Myocyte (in vitro differentiated cells): ENCODE measurements at regions not wholly inside any gene's neighbourhood (a gene's known extent, or its start where the extent isn't known, plus 50 kb on each side); places are given as distances from the start of the nearest gene placed in this dataset.

Experiments used
- DNase-seq: peaks from one replicate; pipeline ENCODE4 v3.0.0-alpha.2; 2012; ENCODE audit warnings: low read depth

DNA sequence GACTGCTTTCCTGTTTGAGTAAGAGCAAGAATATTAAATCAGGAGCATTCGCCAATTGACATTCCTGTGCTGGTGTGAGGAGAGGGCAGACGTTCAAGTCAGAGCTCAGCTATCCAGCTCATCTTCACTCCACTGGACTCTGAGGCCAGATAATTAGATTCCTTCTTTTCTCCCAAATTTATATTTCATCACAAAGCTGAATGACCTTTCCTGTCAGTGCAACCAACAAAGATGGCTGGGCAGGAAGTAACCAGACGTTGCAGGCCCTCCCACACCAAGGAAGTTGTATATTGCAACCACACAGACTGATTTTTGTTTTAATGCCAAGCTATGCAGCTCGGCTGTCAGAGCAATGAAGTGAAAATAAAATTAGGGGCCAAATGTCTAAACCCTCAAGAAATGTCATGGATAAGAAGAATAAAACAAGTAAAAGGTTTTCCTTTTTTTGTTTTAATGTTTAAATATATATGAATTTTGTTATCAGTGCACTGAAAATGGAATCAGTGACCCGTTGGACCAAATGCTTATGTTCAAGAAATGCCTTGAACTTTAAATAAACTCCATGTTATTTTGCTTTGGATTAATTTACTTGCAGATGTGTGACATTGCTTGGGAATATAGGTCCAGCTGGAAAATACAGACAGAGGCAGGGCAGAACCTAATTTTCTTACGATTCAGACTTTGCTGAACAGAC lies 578.9 kb upstream of the FAT1 start:
- DNase-seq, result no peak

DNA sequence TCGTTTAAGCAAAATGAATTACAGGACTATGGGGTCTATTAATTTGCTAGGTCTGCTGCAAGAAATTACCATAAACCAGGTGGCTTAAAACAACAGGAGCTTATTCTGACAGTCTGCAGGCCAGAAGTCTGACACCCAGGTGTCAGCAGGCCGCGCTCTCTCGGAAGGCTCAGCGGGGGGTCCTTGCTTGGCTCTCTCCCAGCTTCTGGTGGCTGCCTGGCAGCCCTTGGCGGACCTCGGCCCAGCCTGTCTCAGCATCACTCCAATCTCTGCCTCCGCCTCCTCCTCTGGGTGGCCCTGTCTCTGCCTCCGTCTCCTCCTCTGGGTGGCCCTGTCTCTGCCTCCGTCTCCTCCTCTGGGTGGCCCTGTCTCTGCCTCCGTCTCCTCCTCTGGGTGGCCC lies 580.5 kb upstream of the FAT1 start:
- no peak for DNase-seq

DNA sequence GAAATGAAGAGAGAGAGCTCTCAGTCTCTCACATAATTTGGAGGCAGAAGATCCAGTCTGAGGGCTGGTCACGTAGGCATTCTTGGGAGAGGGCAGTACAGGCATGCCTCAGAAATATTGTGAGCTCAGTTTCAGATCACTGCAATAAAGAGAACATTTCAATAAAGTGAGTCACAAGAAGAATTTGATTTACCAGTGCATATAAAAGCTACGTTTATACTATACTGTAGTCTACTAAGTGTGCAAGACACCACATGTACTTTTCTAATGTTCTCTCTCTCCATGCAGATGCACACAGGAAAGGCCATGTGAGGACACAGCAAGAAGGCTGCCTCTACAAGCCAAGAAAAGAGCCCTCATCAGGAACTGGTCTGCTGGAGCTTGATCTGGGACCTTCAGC lies 583.5 kb upstream of the FAT1 start:
- DNase-seq, result no peak

DNA sequence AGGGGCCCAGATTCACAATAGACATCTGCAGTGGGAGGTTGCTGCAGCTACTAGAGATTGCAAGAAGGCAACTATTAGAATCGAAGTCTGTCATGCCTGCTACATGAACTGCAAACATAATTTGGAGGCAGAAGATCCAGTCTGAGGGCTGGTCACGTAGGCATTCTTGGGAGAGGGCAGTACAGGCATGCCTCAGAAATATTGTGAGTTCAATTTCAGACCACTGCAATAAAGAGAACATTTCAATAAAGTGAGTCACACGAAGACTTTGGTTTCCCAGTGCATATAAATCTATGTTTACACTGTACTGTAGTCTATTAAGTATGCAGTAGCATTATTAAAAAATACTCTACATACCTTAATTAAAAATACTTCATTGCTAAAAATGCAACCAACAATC lies 585.8 kb upstream of the FAT1 start:
- DNase-seq, result peak; percentile 49

DNA sequence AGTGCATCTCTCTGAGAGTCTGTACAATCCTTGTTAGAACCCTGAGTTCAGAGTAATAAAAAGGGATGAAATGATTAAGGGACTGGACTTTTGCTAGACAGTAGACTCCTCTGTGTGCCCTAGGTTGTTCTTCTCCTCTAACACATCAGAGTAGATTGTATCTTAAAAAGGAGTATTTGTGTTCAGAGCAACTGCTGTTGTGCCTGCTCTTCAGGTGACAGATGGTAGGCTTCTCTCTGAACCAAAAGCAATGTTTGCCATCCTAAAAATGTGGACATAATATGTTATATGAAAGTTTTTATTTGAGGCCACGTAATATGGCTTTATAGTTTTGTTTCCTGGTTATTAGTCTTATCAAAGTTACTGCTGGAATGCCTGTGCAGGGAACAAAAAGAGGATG lies 588.6 kb upstream of the FAT1 start:
- DNase-seq, result no peak

DNA sequence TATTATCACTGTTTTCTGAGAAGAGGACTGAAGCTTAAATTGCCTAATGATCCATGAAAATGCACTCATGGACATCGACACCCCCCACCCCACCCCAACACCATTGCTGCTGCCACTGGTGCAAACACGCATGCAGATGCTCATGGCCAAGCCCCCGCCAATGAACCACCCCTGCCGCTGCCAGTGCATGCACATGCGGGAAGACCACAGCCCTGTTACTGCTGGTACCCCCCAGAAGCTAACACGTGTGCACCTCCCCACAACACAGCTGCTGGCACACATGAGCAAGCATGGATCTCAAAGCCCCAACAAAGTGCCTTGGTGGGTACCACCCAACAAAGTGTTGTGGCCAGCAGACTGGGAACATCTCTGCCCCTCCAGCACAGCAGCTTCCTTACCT lies 594.1 kb upstream of the FAT1 start:
- no peak for DNase-seq

DNA sequence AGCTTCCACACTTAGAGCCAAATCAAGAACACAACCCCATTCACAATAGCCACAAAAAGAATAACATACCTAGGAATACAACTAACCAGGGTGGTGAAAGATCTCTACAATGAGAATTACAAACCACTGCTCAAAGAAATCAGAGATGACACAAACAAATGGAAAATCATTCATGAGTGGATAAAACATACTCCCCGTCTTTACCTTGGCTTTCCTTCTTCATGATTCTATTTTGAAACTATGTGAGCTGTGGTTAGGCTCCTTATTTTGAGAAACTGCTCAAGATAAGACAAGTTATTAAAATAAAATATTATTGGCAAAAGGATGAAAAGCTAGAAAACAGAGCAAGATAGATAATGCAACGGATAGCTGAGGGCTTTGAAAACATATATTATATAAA lies 598.1 kb upstream of the FAT1 start:
- no peak for DNase-seq

DNA sequence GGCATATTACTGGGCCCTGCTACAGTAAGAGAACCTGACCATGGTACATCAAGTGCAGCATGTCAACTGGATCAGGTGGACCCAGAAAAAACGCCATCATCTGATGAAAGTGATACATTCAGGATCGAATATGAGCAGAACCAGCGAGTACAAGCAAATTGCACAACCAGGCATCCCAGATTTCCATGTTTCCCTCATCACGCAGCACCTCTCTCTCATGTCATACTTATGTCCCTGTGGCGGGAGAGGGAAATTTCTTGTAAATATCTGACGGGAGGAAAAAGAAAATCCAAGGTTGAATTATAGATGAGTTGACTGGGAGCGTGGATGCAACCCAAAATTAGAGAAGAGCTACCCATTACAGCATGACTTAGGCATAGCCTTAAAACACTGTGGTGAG lies 608.5 kb upstream of the FAT1 start:
- DNase-seq, result no peak

DNA sequence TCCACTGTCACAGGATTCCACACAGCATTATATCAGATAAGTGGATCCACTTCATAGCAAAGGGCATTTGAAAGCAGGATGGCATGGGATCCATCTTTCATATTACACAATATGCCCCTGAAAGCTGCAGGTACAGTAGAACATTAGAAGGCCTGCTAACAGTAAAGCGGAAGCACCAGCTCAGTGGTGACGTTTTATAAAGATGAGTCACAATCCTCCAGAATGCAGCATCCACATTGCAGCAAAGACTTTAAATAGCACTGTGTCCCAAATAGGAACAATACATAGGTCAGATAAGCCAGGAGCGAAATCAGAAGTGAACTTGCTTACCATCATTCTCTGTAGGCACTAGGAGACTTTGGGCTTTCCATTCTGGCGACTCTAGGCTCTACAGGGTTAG lies 609.5 kb upstream of the FAT1 start:
- peak; percentile 33 for DNase-seq

DNA sequence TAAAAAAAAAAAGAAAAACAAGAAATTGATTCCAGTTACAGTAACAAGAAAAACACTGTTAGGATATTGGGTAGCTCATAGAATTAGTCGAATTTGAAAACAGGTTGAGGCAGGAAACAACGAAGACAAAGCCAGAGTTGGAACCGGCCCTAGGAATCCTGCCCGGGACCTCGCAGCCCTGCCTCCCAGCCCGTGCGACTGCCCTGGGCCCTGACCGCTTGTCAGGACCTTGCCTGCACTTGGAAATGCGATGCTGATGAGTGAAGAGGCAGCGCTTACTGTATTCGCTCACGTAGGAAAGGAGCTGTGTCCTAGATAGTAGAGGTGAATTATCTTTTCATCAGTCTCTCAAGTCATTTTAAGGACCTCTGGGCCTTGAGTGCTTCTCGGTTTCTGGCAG lies 611.7 kb upstream of the FAT1 start:
- DNase-seq, result no peak

DNA sequence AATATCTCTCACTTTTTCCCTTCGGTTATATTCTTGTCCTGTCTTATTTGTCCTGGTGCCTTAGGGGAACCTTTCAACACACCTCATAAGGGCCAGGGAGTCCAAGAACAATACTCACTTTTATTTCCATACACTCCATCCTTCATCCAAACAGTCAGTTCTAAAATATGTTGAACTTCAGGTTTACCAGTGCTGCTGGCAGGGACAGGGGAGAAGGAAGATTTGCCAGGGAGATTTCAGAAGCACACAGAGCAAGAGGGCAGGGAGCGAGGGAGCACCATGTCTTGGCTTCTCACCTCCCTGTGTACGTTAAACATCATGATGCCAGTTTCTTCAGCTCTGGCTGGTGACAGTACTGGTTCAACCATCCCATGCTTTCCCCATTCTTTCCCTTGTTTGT lies 631.1 kb upstream of the FAT1 start:
- no peak for DNase-seq

DNA sequence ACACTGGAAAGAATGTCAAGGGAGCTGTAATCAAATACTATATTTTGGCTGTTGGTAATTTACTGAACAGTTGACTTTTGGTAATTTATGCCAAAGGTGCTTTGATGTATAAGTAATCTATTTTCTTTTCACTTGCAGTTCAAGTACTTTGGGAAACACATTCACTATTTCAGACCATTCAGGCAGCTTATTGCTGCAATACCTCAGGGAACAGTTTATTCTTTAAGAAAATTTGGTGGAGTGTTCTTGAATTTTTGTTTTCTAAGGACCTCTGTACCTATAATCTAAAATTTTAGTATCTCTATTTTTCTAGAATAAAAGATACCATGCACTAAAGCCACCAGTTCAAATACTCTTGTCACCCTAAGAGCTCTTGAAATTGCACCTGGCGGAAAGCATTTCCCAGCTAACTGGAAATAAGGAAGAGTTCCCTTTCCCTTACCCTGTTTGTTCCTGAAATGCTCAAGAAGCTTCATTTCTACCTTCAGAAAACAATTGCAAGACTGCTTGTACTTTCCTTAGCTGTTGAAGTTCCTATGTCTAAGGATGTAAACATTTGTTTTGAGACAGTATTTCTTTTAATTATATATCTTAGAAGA lies 633.5 kb upstream of the FAT1 start:
- no peak for DNase-seq

DNA sequence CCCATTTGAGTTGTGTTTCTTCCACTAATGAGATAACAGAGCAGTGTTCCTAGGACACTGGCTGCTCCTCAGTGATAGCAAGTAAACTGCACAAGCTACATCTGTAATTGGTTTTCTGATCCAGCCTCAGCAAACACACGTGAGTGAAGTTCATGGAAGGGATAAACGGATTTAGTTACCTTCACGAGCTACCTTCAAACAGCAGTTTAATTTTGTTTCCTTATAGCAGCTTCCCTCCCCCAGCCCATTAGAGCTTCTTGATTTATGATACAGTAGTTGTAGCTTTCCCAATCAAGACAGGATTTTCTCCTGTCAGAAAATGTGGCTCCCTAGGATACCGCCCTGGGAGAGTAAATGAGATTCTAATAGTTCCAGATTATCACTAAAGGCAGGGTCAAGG lies 634.2 kb upstream of the FAT1 start:
- no peak for DNase-seq

DNA sequence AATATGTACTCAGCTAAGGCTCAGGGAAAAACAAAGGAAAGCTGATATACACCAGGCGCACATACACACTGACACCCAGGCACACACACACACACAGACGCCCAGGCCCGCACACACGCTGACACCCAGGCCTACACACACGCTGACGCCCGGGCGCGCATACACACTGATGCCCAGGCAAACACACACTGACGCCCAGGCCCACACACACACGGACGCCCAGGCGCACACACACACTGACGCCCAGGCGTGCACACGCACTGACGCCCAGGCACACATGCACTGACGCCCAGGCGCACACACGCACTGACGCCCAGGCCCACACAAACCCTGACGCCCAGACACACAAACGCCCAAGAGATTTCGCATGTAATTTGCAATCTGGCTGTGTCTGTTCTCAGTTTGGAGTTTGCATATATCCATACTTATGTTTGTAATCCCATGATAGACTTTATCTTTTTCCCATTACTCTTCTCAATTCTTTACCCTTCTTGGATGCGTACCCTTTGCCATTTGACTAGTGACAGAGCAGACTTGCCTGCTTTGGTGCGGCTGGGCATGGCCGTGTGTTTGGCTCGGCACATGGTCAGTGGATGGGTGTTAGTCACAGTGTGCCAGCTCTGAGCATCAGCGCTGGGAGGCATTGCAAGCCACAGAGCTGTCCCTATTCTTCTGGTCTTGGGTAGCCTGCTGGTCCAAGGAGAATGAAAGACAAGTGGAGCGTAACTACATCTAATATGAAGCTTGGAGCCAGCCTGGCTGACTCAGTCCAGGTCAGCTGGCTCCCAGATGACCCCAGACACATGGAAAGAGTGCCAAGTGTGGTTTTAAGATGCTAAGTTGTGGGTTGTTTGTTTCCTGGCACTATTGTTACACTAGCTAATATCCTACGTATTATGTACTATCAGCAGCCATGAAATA lies 632.4 kb upstream of the ZFP42 start:
- DNase-seq, result peak; percentile 53

DNA sequence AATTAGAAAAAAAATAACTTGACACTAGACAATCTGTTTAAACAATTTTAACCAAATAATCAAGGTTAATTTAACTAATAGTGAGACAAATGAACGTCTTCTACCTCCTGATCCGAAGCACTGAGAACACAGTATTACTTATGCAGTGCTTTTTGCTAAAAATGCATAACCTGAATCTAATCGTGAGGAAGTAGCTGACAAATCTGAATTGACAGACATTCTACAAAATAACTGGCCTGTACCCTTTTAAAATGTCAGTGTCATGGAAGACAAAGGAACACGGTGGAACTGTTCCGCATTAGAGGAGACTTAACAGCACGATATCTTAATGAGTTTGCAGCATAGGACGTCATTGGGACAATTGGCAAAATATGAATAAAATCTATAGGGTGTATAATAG lies 631.2 kb upstream of the ZFP42 start:
- no peak for DNase-seq

DNA sequence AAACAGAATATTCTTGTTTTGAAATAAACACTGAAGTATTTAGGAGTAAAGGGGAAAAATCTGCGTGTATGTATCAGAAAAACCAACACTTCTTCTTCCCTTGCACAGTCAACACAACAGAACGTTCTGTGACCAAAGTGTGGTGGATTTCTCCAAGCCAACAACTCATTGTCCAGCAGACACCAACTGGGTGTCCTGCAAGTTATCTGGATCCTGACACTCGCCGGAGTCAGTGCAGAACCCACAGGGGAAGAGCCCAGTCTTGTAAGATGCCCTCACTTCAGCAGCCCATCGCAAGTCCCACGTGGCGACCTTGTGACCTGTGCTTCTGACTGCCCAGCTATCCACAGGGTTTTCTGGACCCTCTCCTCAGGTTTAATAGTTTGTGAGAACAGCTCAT lies 630.7 kb upstream of the ZFP42 start:
- DNase-seq, result no peak

DNA sequence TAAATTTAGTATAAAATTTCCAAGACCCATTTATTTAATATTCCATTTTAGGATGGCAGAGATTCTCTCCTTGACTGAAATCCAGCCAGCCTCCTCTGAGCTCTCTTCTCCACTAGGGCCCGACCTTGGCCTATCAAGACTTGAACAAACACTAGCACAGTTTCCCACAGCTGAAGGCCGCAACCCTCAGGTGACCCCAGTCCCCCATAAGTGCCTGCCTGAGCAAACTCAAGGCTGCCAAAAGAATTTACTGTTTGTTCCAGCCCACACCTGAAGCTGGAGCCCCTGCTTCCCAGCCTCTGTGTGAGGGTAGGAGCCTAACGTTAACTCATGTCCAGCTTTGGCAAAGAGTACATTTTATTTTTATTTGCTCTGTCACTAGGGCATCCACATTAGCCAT lies 629.0 kb upstream of the ZFP42 start:
- DNase-seq, result no peak

DNA sequence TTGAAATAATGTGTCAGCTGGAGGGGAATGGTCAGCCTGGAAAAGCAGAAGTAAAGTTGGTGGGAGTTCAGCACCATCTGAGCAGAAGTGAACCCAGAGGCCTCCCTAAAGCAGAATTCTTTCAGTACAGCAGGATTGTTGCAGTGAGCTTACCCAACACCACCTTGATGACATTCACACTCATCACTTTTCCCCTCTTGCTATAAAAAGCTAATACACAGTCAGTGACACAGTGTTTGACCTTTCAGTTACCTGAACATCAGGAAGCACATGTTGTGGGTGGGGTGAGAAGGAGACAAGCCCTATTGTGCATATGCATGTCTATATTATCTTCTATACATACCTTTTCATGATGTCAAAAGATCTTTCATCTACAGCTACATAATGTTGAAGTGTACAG lies 624.7 kb upstream of the ZFP42 start:
- no peak for DNase-seq

DNA sequence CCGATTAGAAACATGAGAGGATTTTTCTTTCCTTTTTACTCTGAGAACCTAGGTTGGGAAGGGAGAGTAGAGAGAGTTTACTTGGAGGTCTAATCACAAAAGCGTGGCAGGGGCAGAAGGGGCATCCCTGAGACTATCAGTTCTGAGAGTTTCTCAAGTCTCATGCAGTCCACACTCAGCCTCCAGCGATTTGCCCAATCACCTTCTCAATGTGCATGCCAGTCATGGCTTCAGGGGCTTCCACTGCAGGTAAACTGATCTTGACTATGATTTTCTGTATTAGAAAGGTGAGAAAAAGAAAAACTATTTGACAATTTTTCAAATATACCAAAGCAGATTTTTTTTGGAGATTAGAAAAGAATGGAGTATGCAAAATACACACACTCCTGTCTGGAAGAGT lies 617.1 kb upstream of the ZFP42 start:
- no peak for DNase-seq

DNA sequence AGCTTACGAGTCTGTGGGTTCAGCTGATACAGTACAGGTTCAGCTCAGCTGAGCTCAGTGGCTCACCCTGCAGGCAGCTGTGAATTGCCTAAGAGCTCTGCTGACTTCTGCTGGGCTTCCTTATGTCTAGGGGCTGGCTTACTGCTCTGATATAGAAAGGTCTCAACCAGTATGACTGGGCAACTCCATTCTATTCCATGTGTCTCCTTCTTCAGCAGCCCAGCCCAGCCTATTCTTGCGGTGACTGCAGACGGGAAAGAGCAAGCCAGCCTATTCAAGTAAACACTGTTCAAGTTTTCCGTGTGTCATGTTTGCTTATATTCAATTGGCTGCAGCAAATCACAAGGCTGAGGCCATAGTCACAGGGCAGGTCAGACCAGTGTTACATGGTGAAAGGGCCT lies 615.4 kb upstream of the ZFP42 start:
- DNase-seq, result no peak

DNA sequence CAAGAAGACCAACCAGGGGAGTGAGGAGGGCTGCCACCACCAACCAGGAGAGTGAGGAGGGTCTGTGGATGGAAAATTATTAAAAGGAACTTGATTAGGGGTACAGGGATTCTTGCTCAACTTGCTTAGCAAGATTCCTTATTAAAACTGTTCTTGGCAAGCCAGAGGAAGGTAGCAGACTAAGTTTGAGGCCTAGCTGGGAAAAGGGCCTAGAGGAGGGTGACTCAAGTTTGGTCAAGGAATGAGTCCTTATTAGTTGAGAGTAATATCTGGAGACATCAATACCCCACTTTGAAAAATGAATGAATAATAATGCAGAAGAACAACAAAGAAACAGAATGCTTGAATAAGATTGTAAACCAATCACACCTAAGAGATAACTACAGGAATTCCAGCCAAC lies 612.4 kb upstream of the ZFP42 start:
- DNase-seq, result no peak

DNA sequence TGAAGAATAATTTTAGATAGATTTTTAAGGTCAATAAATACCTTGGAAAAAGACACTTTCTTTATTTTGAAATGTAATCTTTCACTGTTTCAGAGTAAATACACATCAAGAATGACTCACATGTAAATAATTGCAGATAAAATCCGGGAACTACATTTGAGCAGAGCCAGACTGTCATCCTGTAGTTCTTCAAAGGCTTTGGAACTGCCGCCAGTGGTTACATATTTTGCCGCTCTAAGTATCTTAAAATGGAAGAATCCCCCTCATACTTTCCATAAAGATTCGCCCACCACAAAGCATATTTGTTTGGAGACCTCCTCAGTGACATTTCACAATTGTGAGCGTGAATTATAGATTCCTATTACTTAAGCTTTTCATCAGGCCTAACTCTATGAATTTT lies 607.8 kb upstream of the ZFP42 start:
- DNase-seq, result no peak

DNA sequence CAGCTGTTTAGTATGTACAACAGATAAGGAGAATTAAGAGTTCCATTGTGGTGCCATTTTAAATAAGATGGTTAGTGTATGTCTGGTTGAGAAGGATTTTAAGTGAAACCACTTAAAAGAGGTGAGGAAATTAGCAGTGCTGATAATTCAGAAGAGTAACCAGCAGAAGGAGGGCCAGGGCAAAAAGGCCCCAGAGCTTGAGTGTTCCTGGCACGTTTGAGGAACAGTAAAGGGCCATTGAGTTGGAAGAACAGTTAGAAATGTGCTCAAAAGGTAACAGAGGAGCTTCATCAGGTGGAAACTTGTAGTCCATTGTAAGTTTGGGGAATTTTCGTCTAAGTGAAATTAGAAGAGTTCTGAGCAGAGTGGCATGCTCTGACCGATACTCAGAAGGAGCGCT lies 606.2 kb upstream of the ZFP42 start:
- DNase-seq, result no peak
